ENCODE measurements at regions not wholly inside any gene's neighbourhood (a gene's known extent, or its start where the extent isn't known, plus 50 kb on each side); places are given as distances from the start of the nearest gene placed in this dataset.

- no peak for TF ChIP-seq CTCF (IDR thresholded peaks at IDR 0.05)
- TF ChIP-seq POLR2A (IDR thresholded peaks at IDR 0.05) = no peak
Measured at GRCh38 chr1:60419023-60419422, 345.5 kb upstream of the C1orf87 start.

All from thyroid gland (tissue), 4 donors.